CD4-positive, alpha-beta T cell treated with Interleukin-15 for 1 hour (primary cell): ENCODE measurements at regions not wholly inside any gene's neighbourhood (a gene's known extent, or its start where the extent isn't known, plus 50 kb on each side); places are given as distances from the start of the nearest gene placed in this dataset.
"Not testable (repeated sequence)": the region's sequence is repeated elsewhere in the genome, so short reads cannot be mapped to it uniquely, and the experiment has no call there.

Source experiments
- DNase-seq: peaks from one replicate; pipeline ENCODE4 v3.0.0-alpha.2; 2020

- DNase-seq = no peak
These were observed 931.4 kb downstream of the QKI start for GRCh38 chr6:164345806-164346496.

- no peak for DNase-seq
These were observed 930.8 kb downstream of the QKI start for GRCh38 chr6:164345327-164345726.

GRCh38 chr6:164344801-164345291 lies 930.3 kb downstream of the QKI start:
- DNase-seq = no peak

- not testable (repeated sequence) for DNase-seq
These were observed 924.9 kb downstream of the QKI start for GRCh38 chr6:164339442-164339841.

- DNase-seq = no peak
These were observed 923.4 kb downstream of the QKI start for GRCh38 chr6:164337925-164338397.

GRCh38 chr6:164337024-164337924 lies 922.8 kb downstream of the QKI start:
- DNase-seq = no peak

GRCh38 chr6:164336455-164336854 lies 921.9 kb downstream of the QKI start:
- no peak for DNase-seq

GRCh38 chr6:164331026-164331425 lies 916.5 kb downstream of the QKI start:
- no peak for DNase-seq

- no peak for DNase-seq
These were observed 910.6 kb downstream of the QKI start for GRCh38 chr6:164325168-164325567.

GRCh38 chr6:164322533-164322932 lies 908.0 kb downstream of the QKI start:
- DNase-seq = no peak

GRCh38 chr6:164321297-164321696 lies 906.8 kb downstream of the QKI start:
- no peak for DNase-seq

- DNase-seq = no peak
These were observed 900.9 kb downstream of the QKI start for GRCh38 chr6:164315376-164315775.

- no peak for DNase-seq
These were observed 893.8 kb downstream of the QKI start for GRCh38 chr6:164308339-164308738.

- DNase-seq = no peak
These were observed 888.8 kb downstream of the QKI start for GRCh38 chr6:164303102-164303964.

- no peak for DNase-seq
These were observed 881.9 kb downstream of the QKI start for GRCh38 chr6:164296411-164296810.

- DNase-seq = no peak
These were observed 879.7 kb downstream of the QKI start for GRCh38 chr6:164294047-164294784.

GRCh38 chr6:164291224-164291623 lies 876.7 kb downstream of the QKI start:
- DNase-seq = no peak

- DNase-seq = no peak
These were observed 875.6 kb downstream of the QKI start for GRCh38 chr6:164290101-164290500.

GRCh38 chr6:164286011-164286410 lies 871.5 kb downstream of the QKI start:
- DNase-seq = no peak

GRCh38 chr6:164283574-164283973 lies 869.1 kb downstream of the QKI start:
- DNase-seq = no peak

- no peak for DNase-seq
These were observed 861.7 kb downstream of the QKI start for GRCh38 chr6:164276211-164276610.

GRCh38 chr6:164275773-164276172 lies 861.3 kb downstream of the QKI start:
- DNase-seq = no peak
